Retina (tissue), 1 donor: ENCODE measurements at regions not wholly inside any gene's neighbourhood (a gene's known extent, or its start where the extent isn't known, plus 50 kb on each side); places are given as distances from the start of the nearest gene placed in this dataset.
"Not testable (repeated sequence)": the region's sequence is repeated elsewhere in the genome, so short reads cannot be mapped to it uniquely, and the experiment has no call there.

Experiments used
- DNase-seq: peaks from one replicate; pipeline ENCODE4 v3.0.0-alpha.2; 2016

- DNase-seq, result no peak
Measured at GRCh38 chr20:4635781-4636180, 50.5 kb upstream of the PRNP start.

GRCh38 chr20:4635342-4635741 is 50.9 kb upstream of the PRNP start:
- DNase-seq, result no peak

- DNase-seq, result no peak
Measured at GRCh38 chr20:4633780-4634179, 52.5 kb upstream of the PRNP start.

- DNase-seq, result no peak
Measured at GRCh38 chr20:4633379-4633778, 52.9 kb upstream of the PRNP start.

- no peak for DNase-seq
Measured at GRCh38 chr20:4632876-4633275, 53.4 kb upstream of the PRNP start.

- DNase-seq, result no peak
Measured at GRCh38 chr20:4626228-4626627, 60.0 kb upstream of the PRNP start.

- no peak for DNase-seq
Measured at GRCh38 chr20:4625687-4626086, 60.6 kb upstream of the PRNP start.

- not testable (repeated sequence) for DNase-seq
Measured at GRCh38 chr20:4624675-4625336, 61.5 kb upstream of the PRNP start.

GRCh38 chr20:4619144-4619543 is 67.1 kb upstream of the PRNP start:
- DNase-seq, result not testable (repeated sequence)

- no peak for DNase-seq
Measured at GRCh38 chr20:4617484-4617883, 68.8 kb upstream of the PRNP start.

- no peak for DNase-seq
Measured at GRCh38 chr20:4617019-4617418, 69.2 kb upstream of the PRNP start.

GRCh38 chr20:4613718-4614620 is 72.3 kb upstream of the PRNP start:
- no peak for DNase-seq

- DNase-seq, result no peak
Measured at GRCh38 chr20:4613184-4613583, 73.1 kb upstream of the PRNP start.

GRCh38 chr20:4610871-4611270 is 75.4 kb upstream of the PRNP start:
- no peak for DNase-seq

GRCh38 chr20:4609511-4609910 is 76.7 kb upstream of the PRNP start:
- no peak for DNase-seq

GRCh38 chr20:4608861-4609260 is 77.4 kb upstream of the PRNP start:
- no peak for DNase-seq

- peak; percentile 72 for DNase-seq
Measured at GRCh38 chr20:4607287-4607713, 79.0 kb upstream of the PRNP start.

GRCh38 chr20:4606051-4606450 is 80.2 kb upstream of the PRNP start:
- DNase-seq, result no peak

- DNase-seq, result no peak
Measured at GRCh38 chr20:4605166-4605565, 81.1 kb upstream of the PRNP start.

- no peak for DNase-seq
Measured at GRCh38 chr20:4604580-4604979, 81.7 kb upstream of the PRNP start.

- no peak for DNase-seq
Measured at GRCh38 chr20:4603724-4604123, 82.5 kb upstream of the PRNP start.

GRCh38 chr20:4602297-4602631 is 84.0 kb upstream of the PRNP start:
- no peak for DNase-seq

- no peak for DNase-seq
Measured at GRCh38 chr20:4601630-4602296, 84.5 kb upstream of the PRNP start.
